Duodenal mucosa (tissue), 2 donors: ENCODE measurements at regions not wholly inside any gene's neighbourhood (a gene's known extent, or its start where the extent isn't known, plus 50 kb on each side); places are given as distances from the start of the nearest gene placed in this dataset.

ENCODE experiments used
- H3K27ac ChIP-seq: one replicate; pipeline ENCODE4 v1.7.0; 2013; ENCODE audit warnings: low read depth, low read length
- H3K27me3 ChIP-seq, 2 donors: one replicate each; pipeline ENCODE4 v1.7.0; 2013; ENCODE audit warnings: low read length in 2 of 2, control low read depth in 1 of 2; ENCODE audit not compliant: insufficient read depth in 2 of 2, control insufficient read depth in 1 of 2
- H3K36me3 ChIP-seq, 2 donors: one replicate each; pipeline ENCODE4 v1.7.0; 2013; ENCODE audit warnings: low read length in 2 of 2, control low read depth in 1 of 2; ENCODE audit not compliant: insufficient read depth in 2 of 2, control insufficient read depth in 1 of 2
- H3K4me1 ChIP-seq, 2 donors: one replicate each; pipeline ENCODE4 v1.7.0; 2013; ENCODE audit warnings: low read length in 2 of 2, control low read depth in 1 of 2; ENCODE audit not compliant: insufficient read depth in 2 of 2, control insufficient read depth in 1 of 2
- H3K4me3 ChIP-seq, 2 donors: one replicate each; pipeline ENCODE4 v1.7.0; 2013; ENCODE audit warnings: low read length in 2 of 2, low read depth in 1 of 2
- H3K9ac ChIP-seq, 2 donors: one replicate each; pipeline ENCODE4 v1.7.0; 2013; ENCODE audit warnings: low read length in 2 of 2, low read depth in 1 of 2
- H3K9me3 ChIP-seq, 2 donors: one replicate each; pipeline ENCODE4 v1.7.0; 2013; ENCODE audit warnings: low read length in 2 of 2, control low read depth in 1 of 2; ENCODE audit not compliant: control insufficient read depth in 1 of 2

- H3K9ac ChIP-seq, result no peak overlapping the region
- no peaks in the 10 kb centered on the region for H3K9me3 ChIP-seq
- no peaks in the 10 kb centered on the region for H3K36me3 ChIP-seq
- H3K27me3 ChIP-seq, result no peaks in the 10 kb centered on the region
- H3K4me1 ChIP-seq, result no peaks in the 10 kb centered on the region
- no peak overlapping the region for H3K4me3 ChIP-seq
- H3K27ac ChIP-seq, result no peak overlapping the region
Observed at GRCh38 chr18:7512348-7512747, 54.8 kb upstream of the PTPRM start.

- Histone ChIP-seq H3K4me1 (no peaks in the 10 kb centered on the region), H3K36me3 (no peaks in the 10 kb centered on the region), H3K27ac (no peak overlapping the region), H3K4me3 (no peak overlapping the region), H3K27me3 (no peaks in the 10 kb centered on the region), H3K9me3 (no peaks in the 10 kb centered on the region), H3K9ac (no peak overlapping the region)
Observed at GRCh38 chr18:7512990-7513389, 54.1 kb upstream of the PTPRM start.

- Histone ChIP-seq H3K4me1 (no peaks in the 10 kb centered on the region), H3K27ac (no peak overlapping the region), H3K4me3 (no peak overlapping the region), H3K9ac (no peak overlapping the region), H3K27me3 (no peaks in the 10 kb centered on the region), H3K36me3 (no peaks in the 10 kb centered on the region), H3K9me3 (no peaks in the 10 kb centered on the region)
Observed at GRCh38 chr18:7514796-7515440, 52.2 kb upstream of the PTPRM start.

GRCh38 chr18:7516266-7517117 lies 50.6 kb upstream of the PTPRM start:
- Histone ChIP-seq H3K27me3 (no peaks in the 10 kb centered on the region), H3K4me3 (no peak overlapping the region), H3K4me1 (no peaks in the 10 kb centered on the region), H3K9me3 (no peaks in the 10 kb centered on the region), H3K9ac (no peak overlapping the region), H3K36me3 (no peaks in the 10 kb centered on the region), H3K27ac (no peak overlapping the region)
